ENCODE measurements at regions not wholly inside any gene's neighbourhood (a gene's known extent, or its start where the extent isn't known, plus 50 kb on each side); places are given as distances from the start of the nearest gene placed in this dataset.

GRCh38 chr15:39495871-39496840 is 84.7 kb upstream of the THBS1 start:
- no peak for TF ChIP-seq CTCF (IDR thresholded peaks at IDR 0.05; ENCODE audit: low read depth, low read length)
- H3K4me3 ChIP-seq (ENCODE audit: low read depth, low read length): no peak overlapping the region

- TF ChIP-seq CTCF (IDR thresholded peaks at IDR 0.05; ENCODE audit: low read depth, low read length): no peak
- no peak overlapping the region for H3K4me3 ChIP-seq (ENCODE audit: low read depth, low read length)
Measured at GRCh38 chr15:39497016-39497758, 83.7 kb upstream of the THBS1 start.

GRCh38 chr15:39497759-39498565 is 82.9 kb upstream of the THBS1 start:
- H3K4me3 ChIP-seq (ENCODE audit: low read depth, low read length): no peak overlapping the region
- TF ChIP-seq CTCF (IDR thresholded peaks at IDR 0.05; ENCODE audit: low read depth, low read length): no peak

- no peak for TF ChIP-seq CTCF (IDR thresholded peaks at IDR 0.05; ENCODE audit: low read depth, low read length)
- no peak overlapping the region for H3K4me3 ChIP-seq (ENCODE audit: low read depth, low read length)
Measured at GRCh38 chr15:39498629-39499028, 82.2 kb upstream of the THBS1 start.

DNA sequence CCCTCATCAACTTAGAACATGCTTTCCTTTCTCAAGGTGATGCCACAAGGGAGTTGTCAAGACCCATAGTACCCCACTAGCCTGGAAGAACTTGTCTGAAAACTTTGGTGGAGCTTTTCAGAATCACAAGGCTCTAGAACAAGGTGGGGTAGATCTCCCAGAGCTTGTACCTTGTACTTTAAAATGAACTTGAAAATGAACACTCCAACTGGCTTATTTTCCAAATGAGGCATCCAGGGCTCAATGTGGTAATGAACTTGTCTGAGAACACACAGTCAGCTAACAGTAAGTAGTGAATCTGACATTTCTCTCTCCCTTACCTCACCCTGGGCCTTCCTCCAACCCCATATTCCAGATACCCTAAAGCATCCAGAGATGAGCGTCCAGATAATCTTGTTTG is 81.8 kb upstream of the THBS1 start:
- no peak overlapping the region for H3K4me3 ChIP-seq (ENCODE audit: low read depth, low read length)

GRCh38 chr15:39499681-39500080 is 81.2 kb upstream of the THBS1 start:
- H3K4me3 ChIP-seq (ENCODE audit: low read depth, low read length): no peak overlapping the region
- no peak for TF ChIP-seq CTCF (IDR thresholded peaks at IDR 0.05; ENCODE audit: low read depth, low read length)

More for the DNA sequence above, 81.8 kb upstream of the THBS1 start:
- TF ChIP-seq CTCF (IDR thresholded peaks at IDR 0.05; ENCODE audit: low read depth, low read length): no peak

Data from WI38 (cell line).